Body of pancreas (tissue), 4 donors: ENCODE measurements at regions not wholly inside any gene's neighbourhood (a gene's known extent, or its start where the extent isn't known, plus 50 kb on each side); places are given as distances from the start of the nearest gene placed in this dataset.

Experiments used
- CTCF ChIP-seq, 7 experiments: fragments of 450-650 bp in 4 of 7; fragments of 200-600 bp in 3 of 7; sonication (generic) in 3 of 7; IDR thresholded peaks; one replicate each; pipeline ENCODE4 v1.5.1; 2016 to 2019; ENCODE audit warnings: antibody characterized with exemption in 7 of 7
- POLR2A ChIP-seq, 3 donors: fragments of 450-650 bp; IDR thresholded peaks; one replicate each; pipeline ENCODE4 v1.6.1; 2016; ENCODE audit warnings: antibody characterized with exemption in 3 of 3, mild to moderate bottlenecking in 2 of 3

GRCh38 chr7:106755641-106756040 is 94.7 kb upstream of the CCDC71L start:
- TF ChIP-seq CTCF (IDR thresholded peaks at IDR 0.05): no peak
- no peak for TF ChIP-seq POLR2A (IDR thresholded peaks at IDR 0.05)
